ENCODE measurements at regions not wholly inside any gene's neighbourhood (a gene's known extent, or its start where the extent isn't known, plus 50 kb on each side); places are given as distances from the start of the nearest gene placed in this dataset.

- TF ChIP-seq CTCF (conservative IDR thresholded peaks at IDR 0.05) = no peak
- TF ChIP-seq EZH2 (IDR thresholded peaks at IDR 0.05; ENCODE audit: low read depth) = no peak
These were observed 168.0 kb upstream of the ZNF32 start for GRCh38 chr10:43816351-43817321.

Measured in PC-9 (cell line).